ENCODE measurements at regions not wholly inside any gene's neighbourhood (a gene's known extent, or its start where the extent isn't known, plus 50 kb on each side); places are given as distances from the start of the nearest gene placed in this dataset.
A peak's percentile ranks its signal among the peaks of the same experiment; 100 is the strongest.

GRCh38 chr20:1805816-1806215, 89.4 kb upstream of the SIRPA start (continued):
- TF ChIP-seq FOXP4 (CRISPR knock-in tag; IDR thresholded peaks at IDR 0.05): no peak
- no peak for TF ChIP-seq MXD4 (CRISPR knock-in tag; IDR thresholded peaks at IDR 0.05; ENCODE audit: borderline replicate concordance)
- TF ChIP-seq ZNF138 (CRISPR knock-in tag; conservative IDR thresholded peaks at IDR 0.05): no peak
- no peak for TF ChIP-seq OVOL2 (CRISPR knock-in tag; IDR thresholded peaks at IDR 0.05; ENCODE audit: borderline replicate concordance)
- no peak for TF ChIP-seq AR (CRISPR knock-in tag; IDR thresholded peaks at IDR 0.05)
- TF ChIP-seq IRF2 (CRISPR knock-in tag; IDR thresholded peaks at IDR 0.05; ENCODE audit: borderline replicate concordance, low read depth): no peak
- no peak for TF ChIP-seq SMAD4 (CRISPR knock-in tag; IDR thresholded peaks at IDR 0.05)
- no peak for TF ChIP-seq RELA (CRISPR knock-in tag; IDR thresholded peaks at IDR 0.05; ENCODE audit: borderline replicate concordance)

- Mint-ChIP-seq H3K36me3 (no peaks in the 10 kb centered on the region), H3K4me3 (no peak overlapping the region), H3K27ac (no peak overlapping the region), H3K4me1 (peaks cover 57% of the 10 kb centered on the region), H3K27me3 (ENCODE audit: low read depth) (peaks cover 32% of the 10 kb centered on the region), H3K9me3 (no peaks in the 10 kb centered on the region)
- CTCF ChIA-PET: interaction anchor here (1.0 to 4.5 kb wide), 3 partner anchors 28 to 288 kb away, joined by 3 to 36 read pairs (median 3); no protein-coding TSS in a partner anchor
- ATAC-seq (peak; percentile 42), DNase-seq (ENCODE audit: low spot score) (no peak)
- TF ChIP-seq E2F5 (CRISPR knock-in tag; IDR thresholded peaks at IDR 0.05) (no peak), ETV6 (CRISPR knock-in tag; IDR thresholded peaks at IDR 0.05) (no peak), IRF1 (CRISPR knock-in tag; IDR thresholded peaks at IDR 0.05) (no peak), ERG (CRISPR knock-in tag; IDR thresholded peaks at IDR 0.05) (no peak), NFATC4 (CRISPR knock-in tag; IDR thresholded peaks at IDR 0.05) (no peak), AFF4 (CRISPR knock-in tag; IDR thresholded peaks at IDR 0.05; ENCODE audit: borderline replicate concordance) (no peak), MYBL2 (CRISPR knock-in tag; IDR thresholded peaks at IDR 0.05) (no peak), FOXP1 (CRISPR knock-in tag; IDR thresholded peaks at IDR 0.05; ENCODE audit: borderline replicate concordance) (no peak), HMGA2 (CRISPR knock-in tag; IDR thresholded peaks at IDR 0.05) (no peak)
- POLR2A ChIA-PET: no interaction called here
Measured at GRCh38 chr20:1805161-1805581, 90.0 kb upstream of the SIRPA start.

Data from WTC11 (cell line).